Upper lobe of right lung (tissue), 1 donor: ENCODE measurements at regions not wholly inside any gene's neighbourhood (a gene's known extent, or its start where the extent isn't known, plus 50 kb on each side); places are given as distances from the start of the nearest gene placed in this dataset.

Experiments used
- ATAC-seq: fragments of 200-7000 bp; cut with Tn5 transposase; one replicate; pipeline ENCODE4 v1.9.1; 2020; ENCODE audit warnings: mild to moderate bottlenecking, moderate library complexity
- DNase-seq: peaks from one replicate; pipeline ENCODE4 v3.0.0-alpha.2; 2020
- H3K27ac ChIP-seq: fragments of 200-600 bp; one replicate; pipeline ENCODE4 v1.8.0; 2022
- H3K27me3 ChIP-seq: fragments of 200-600 bp; one replicate; pipeline ENCODE4 v1.8.0; 2022; ENCODE audit warnings: mild to moderate bottlenecking
- H3K36me3 ChIP-seq: fragments of 200-600 bp; one replicate; pipeline ENCODE4 v1.8.0; 2022
- H3K4me1 ChIP-seq: fragments of 200-600 bp; one replicate; pipeline ENCODE4 v1.8.0; 2022
- H3K4me3 ChIP-seq: fragments of 200-600 bp; one replicate; pipeline ENCODE4 v1.8.0; 2022; ENCODE audit warnings: mild to moderate bottlenecking
- H3K9me3 ChIP-seq: fragments of 200-600 bp; one replicate; pipeline ENCODE4 v1.8.0; 2022
- intact Hi-C: fragments of 100-400 bp; cut with DNase I; formaldehyde crosslinking; loops from one replicate; pipeline ENCODE4 v1.11.0; 2022
- TF ChIP-seq, protein P1 (sequence below): fragments of 200-600 bp; IDR thresholded peaks from one replicate; pipeline ENCODE4 v1.8.0; 2022; ENCODE audit warnings: antibody characterized with exemption
- donor health status: DM: no; HTN: yes; CAD: no; lungs with severe emphysema.

DNA sequence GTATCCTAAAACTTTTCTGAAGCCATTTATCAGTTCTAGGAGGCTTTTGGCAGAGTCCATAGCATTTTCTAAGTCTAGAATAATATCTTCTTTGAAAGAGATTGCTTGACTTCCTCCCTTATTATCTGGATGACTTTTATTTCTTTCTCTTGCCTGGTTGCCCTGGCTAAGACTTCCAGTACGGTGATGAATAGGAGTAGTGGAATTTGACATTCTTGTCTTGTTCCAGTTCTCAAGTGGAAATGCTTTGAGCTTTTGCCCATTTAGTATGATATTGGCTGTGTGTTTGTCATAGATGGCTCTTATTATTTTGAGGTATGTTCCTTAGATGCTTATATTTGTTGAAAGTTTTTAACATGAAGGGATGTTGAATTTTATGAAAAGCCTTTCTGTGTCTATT lies 1647.9 kb downstream of the PLA2G4A start:
- ATAC-seq (no peak), DNase-seq (no peak)
- Histone ChIP-seq H3K4me3 (no peak overlapping the region), H3K4me1 (no peaks in the 10 kb centered on the region), H3K27me3 (no peaks in the 10 kb centered on the region), H3K9me3 (no peaks in the 10 kb centered on the region), H3K27ac (no peak overlapping the region), H3K36me3 (no peaks in the 10 kb centered on the region)
- intact Hi-C loops = no loop called here
- TF ChIP-seq, protein P1, sequence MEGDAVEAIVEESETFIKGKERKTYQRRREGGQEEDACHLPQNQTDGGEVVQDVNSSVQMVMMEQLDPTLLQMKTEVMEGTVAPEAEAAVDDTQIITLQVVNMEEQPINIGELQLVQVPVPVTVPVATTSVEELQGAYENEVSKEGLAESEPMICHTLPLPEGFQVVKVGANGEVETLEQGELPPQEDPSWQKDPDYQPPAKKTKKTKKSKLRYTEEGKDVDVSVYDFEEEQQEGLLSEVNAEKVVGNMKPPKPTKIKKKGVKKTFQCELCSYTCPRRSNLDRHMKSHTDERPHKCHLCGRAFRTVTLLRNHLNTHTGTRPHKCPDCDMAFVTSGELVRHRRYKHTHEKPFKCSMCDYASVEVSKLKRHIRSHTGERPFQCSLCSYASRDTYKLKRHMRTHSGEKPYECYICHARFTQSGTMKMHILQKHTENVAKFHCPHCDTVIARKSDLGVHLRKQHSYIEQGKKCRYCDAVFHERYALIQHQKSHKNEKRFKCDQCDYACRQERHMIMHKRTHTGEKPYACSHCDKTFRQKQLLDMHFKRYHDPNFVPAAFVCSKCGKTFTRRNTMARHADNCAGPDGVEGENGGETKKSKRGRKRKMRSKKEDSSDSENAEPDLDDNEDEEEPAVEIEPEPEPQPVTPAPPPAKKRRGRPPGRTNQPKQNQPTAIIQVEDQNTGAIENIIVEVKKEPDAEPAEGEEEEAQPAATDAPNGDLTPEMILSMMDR = no peak

- no peak overlapping the region for H3K27ac ChIP-seq
- H3K36me3 ChIP-seq = no peaks in the 10 kb centered on the region
- H3K4me1 ChIP-seq = no peaks in the 10 kb centered on the region
- no peak overlapping the region for H3K4me3 ChIP-seq
- ATAC-seq = no peak
- TF ChIP-seq, protein P1 = no peak
- no peaks in the 10 kb centered on the region for H3K27me3 ChIP-seq
- no peak for DNase-seq
- H3K9me3 ChIP-seq = no peaks in the 10 kb centered on the region
- intact Hi-C loops = no loop called here
Measured at GRCh38 chr1:188489336-188490112, 1660.8 kb downstream of the PLA2G4A start.

DNA sequence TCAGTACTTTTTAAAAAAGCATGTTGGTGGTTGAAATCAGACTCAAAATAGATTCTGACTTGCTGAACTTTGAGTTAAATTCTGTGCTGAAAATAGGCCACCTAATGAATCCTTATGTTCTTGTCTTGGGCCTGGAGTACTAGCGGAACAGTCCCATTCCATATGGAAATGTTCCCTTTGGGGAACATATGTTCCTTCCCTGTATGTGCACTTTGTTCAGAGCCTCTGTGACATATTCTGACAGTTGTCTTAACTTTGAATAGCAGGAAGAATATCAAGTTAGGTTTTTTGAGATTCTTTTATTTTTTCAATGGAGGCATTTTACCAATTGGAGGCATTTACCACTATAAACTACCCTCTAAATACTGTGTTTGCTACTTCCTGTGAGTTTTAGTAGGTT lies 1667.8 kb downstream of the PLA2G4A start:
- ATAC-seq (no peak), DNase-seq (no peak)
- no peaks in the 10 kb centered on the region for H3K9me3 ChIP-seq
- TF ChIP-seq, protein P1 = no peak
- intact Hi-C loops = no loop called here
- H3K27me3 ChIP-seq = no peaks in the 10 kb centered on the region
- no peak overlapping the region for H3K4me3 ChIP-seq
- H3K27ac ChIP-seq = no peak overlapping the region
- H3K36me3 ChIP-seq = no peaks in the 10 kb centered on the region
- no peaks in the 10 kb centered on the region for H3K4me1 ChIP-seq

DNA sequence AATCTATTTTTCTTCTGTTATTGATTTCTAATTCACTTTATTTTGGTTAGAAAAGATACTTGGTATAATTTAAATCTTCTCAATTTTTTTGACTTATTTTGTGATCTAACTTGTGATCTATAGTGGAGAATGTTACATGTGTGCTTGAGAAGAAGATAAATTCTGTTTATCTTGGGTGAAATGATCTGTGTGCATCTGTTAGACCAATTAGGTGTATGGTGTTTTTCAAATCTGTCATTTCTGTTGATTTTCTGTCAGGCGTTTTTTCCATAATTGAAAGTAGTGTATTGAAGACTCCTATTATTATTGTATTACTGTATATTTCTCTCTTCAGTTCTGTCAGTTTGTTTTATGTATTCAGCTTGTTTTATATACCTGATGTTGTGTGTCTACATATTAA lies 1668.3 kb downstream of the PLA2G4A start:
- TF ChIP-seq, protein P1 = no peak
- Histone ChIP-seq H3K4me3 (no peak overlapping the region), H3K27me3 (no peaks in the 10 kb centered on the region), H3K9me3 (no peaks in the 10 kb centered on the region), H3K36me3 (no peaks in the 10 kb centered on the region), H3K4me1 (no peaks in the 10 kb centered on the region), H3K27ac (no peak overlapping the region)
- no peak for DNase-seq
- intact Hi-C loops = no loop called here
- no peak for ATAC-seq

DNA sequence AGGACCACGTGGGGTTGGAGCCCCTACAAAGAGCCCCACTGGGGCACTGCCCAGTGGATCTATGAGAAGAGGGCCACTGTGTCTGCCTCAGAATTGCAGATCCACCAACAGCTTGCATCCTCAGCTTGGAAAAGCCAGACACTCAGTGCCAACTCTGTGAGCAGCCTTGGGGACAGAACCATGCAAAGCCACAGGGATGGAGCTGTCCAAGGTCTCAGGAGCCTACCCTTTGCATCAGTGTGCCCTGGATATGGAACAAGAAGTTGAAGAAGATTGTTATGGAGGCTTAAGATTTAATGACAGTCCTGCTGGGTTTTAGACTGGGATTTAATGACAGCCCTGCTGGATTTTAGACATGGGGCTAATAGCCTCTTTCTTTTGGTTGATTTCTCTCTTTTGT lies 1670.9 kb downstream of the PLA2G4A start:
- DNase-seq (no peak), ATAC-seq (no peak)
- H3K9me3 ChIP-seq = no peaks in the 10 kb centered on the region
- H3K4me1 ChIP-seq = no peaks in the 10 kb centered on the region
- intact Hi-C loops = no loop called here
- H3K27ac ChIP-seq = no peak overlapping the region
- TF ChIP-seq, protein P1 = no peak
- H3K27me3 ChIP-seq = no peaks in the 10 kb centered on the region
- H3K4me3 ChIP-seq = no peak overlapping the region
- H3K36me3 ChIP-seq = no peaks in the 10 kb centered on the region

GRCh38 chr1:188514917-188515316 lies 1686.2 kb downstream of the PLA2G4A start:
- H3K36me3 ChIP-seq = no peaks in the 10 kb centered on the region
- no peak overlapping the region for H3K4me3 ChIP-seq
- DNase-seq = no peak
- H3K27ac ChIP-seq = no peak overlapping the region
- intact Hi-C loops = no loop called here
- H3K9me3 ChIP-seq = no peaks in the 10 kb centered on the region
- ATAC-seq = no peak
- no peaks in the 10 kb centered on the region for H3K4me1 ChIP-seq
- TF ChIP-seq, protein P1 = no peak
- H3K27me3 ChIP-seq = no peaks in the 10 kb centered on the region
